Endodermal cell (in vitro differentiated cells): ENCODE measurements at regions not wholly inside any gene's neighbourhood (a gene's known extent, or its start where the extent isn't known, plus 50 kb on each side); places are given as distances from the start of the nearest gene placed in this dataset.

Source experiments
- DNase-seq: peaks from one replicate; pipeline ENCODE4 v3.0.0-alpha.2; 2017
- H3K27ac ChIP-seq: 2 replicates; pipeline ENCODE4 v1.5.1; 2013; ENCODE audit warnings: mild to moderate bottlenecking, low read depth, low read length, moderate library complexity
- H3K27me3 ChIP-seq: 2 replicates; pipeline ENCODE4 v1.6.1; 2013; ENCODE audit warnings: mild to moderate bottlenecking, low read length, moderate library complexity; ENCODE audit not compliant: insufficient read depth, control insufficient read depth, poor library complexity, severe bottlenecking
- H3K36me3 ChIP-seq: 2 replicates; pipeline ENCODE4 v1.7.0; 2013; ENCODE audit warnings: mild to moderate bottlenecking, low read length, moderate library complexity; ENCODE audit not compliant: control insufficient read depth, insufficient read depth
- H3K4me1 ChIP-seq: one replicate; pipeline ENCODE4 v1.7.0; 2013; ENCODE audit warnings: low read length; ENCODE audit not compliant: control insufficient read depth, insufficient read depth
- H3K4me3 ChIP-seq: 2 replicates; pipeline ENCODE4 v1.5.1; 2013; ENCODE audit warnings: mild to moderate bottlenecking, low read length, moderate library complexity
- H3K9ac ChIP-seq: 2 replicates; pipeline ENCODE4 v1.6.1; 2013; ENCODE audit warnings: mild to moderate bottlenecking, low read length, moderate library complexity; ENCODE audit not compliant: poor library complexity, severe bottlenecking; ENCODE audit errors: extremely low read depth
- H3K9me3 ChIP-seq: 2 replicates; pipeline ENCODE4 v1.6.1; 2013; ENCODE audit warnings: mild to moderate bottlenecking, low read length, moderate library complexity; ENCODE audit not compliant: control insufficient read depth
- H3K27ac Mint-ChIP-seq: 2 replicates; pipeline ENCODE4 v1.8.0; 2020; ENCODE audit warnings: mixed read lengths
- H3K27me3 Mint-ChIP-seq: 2 replicates; pipeline ENCODE4 v1.8.0; 2021; ENCODE audit warnings: mild to moderate bottlenecking, mixed read lengths; ENCODE audit not compliant: insufficient read depth
- H3K36me3 Mint-ChIP-seq: 2 replicates; pipeline ENCODE4 v1.8.0; 2020; ENCODE audit warnings: low read depth, mixed read lengths
- H3K4me1 Mint-ChIP-seq: 2 replicates; pipeline ENCODE4 v1.8.0; 2020; ENCODE audit warnings: mixed read lengths
- H3K4me3 Mint-ChIP-seq: 2 replicates; pipeline ENCODE4 v1.8.0; 2020; ENCODE audit warnings: mild to moderate bottlenecking, moderate library complexity, mixed read lengths
- H3K9me3 Mint-ChIP-seq: 2 replicates; pipeline ENCODE4 v1.8.0; 2020; ENCODE audit warnings: mild to moderate bottlenecking, mixed read lengths
- WGBS, 2 experiments: methylation state at CpG; one replicate each; pipeline versions ENCODE4 v1.1.5 to v1.1.7; 2013; ENCODE audit warnings: missing lambda C conversion rate in 2 of 2, mixed read lengths in 1 of 2; ENCODE audit not compliant: insufficient coverage in 1 of 2, insufficient read length in 1 of 2; 5-methylcytosine and 5-hydroxymethylcytosine counted together
- TF ChIP-seq, protein P1 (sequence below): fragments of 200-600 bp; sonication (generic); conservative IDR thresholded peaks from 2 replicates; pipeline ENCODE4 v1.5.0; 2021; ENCODE audit warnings: antibody characterized with exemption, mild to moderate bottlenecking

DNA sequence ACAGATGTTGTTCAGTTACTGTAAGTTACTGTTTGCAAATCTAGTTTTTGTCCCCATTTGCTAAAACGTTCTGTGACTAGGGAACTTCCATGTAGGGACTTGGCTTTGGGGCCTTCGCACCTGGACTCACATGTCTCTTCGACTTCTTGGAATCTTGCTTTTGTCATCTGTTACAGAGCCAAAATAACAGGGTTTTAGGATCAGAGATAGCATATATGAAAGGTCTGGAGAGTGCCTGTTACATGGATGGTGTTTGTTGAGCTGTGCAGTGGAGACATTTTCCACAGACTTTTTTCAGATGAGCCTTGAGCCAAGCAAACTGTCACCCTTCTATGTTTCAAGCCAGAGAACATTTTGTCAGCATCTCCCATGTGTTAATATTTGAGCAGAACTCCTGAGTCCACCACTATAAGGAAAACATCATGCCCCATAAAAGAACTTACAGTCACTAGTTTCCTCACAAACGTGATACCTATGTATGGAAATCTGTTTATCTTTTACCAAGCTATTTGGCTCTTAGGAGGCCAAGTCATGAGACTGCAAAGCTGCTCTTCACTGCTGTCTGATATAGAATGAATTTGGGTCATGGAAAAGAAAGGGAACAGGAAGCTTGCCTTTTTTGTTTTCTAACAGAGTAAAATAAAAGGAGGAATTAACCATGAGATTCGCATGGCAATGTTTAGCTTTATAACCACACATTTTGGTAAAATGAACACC lies 818.6 kb upstream of the IGFBP3 start:
- Histone ChIP-seq H3K27me3 (no peaks in the 10 kb centered on the region), H3K27ac (no peak overlapping the region), H3K36me3 (no peaks in the 10 kb centered on the region), H3K4me1 (no peaks in the 10 kb centered on the region), H3K9me3 (no peaks in the 10 kb centered on the region), H3K9ac (no peak overlapping the region), H3K4me3 (no peak overlapping the region)
- no peaks in the 10 kb centered on the region for H3K36me3 Mint-ChIP-seq
- no peaks in the 10 kb centered on the region for H3K27me3 Mint-ChIP-seq
- no peak for DNase-seq
- H3K27ac Mint-ChIP-seq = no peak overlapping the region
- no peaks in the 10 kb centered on the region for H3K9me3 Mint-ChIP-seq
- TF ChIP-seq, protein P1, sequence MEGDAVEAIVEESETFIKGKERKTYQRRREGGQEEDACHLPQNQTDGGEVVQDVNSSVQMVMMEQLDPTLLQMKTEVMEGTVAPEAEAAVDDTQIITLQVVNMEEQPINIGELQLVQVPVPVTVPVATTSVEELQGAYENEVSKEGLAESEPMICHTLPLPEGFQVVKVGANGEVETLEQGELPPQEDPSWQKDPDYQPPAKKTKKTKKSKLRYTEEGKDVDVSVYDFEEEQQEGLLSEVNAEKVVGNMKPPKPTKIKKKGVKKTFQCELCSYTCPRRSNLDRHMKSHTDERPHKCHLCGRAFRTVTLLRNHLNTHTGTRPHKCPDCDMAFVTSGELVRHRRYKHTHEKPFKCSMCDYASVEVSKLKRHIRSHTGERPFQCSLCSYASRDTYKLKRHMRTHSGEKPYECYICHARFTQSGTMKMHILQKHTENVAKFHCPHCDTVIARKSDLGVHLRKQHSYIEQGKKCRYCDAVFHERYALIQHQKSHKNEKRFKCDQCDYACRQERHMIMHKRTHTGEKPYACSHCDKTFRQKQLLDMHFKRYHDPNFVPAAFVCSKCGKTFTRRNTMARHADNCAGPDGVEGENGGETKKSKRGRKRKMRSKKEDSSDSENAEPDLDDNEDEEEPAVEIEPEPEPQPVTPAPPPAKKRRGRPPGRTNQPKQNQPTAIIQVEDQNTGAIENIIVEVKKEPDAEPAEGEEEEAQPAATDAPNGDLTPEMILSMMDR = no peak
- WGBS, 2 experiments = 92 to 97% methylated on average over 3 to 5 of the region's 5 CpGs
- no peaks in the 10 kb centered on the region for H3K4me1 Mint-ChIP-seq
- H3K4me3 Mint-ChIP-seq = no peak overlapping the region

DNA sequence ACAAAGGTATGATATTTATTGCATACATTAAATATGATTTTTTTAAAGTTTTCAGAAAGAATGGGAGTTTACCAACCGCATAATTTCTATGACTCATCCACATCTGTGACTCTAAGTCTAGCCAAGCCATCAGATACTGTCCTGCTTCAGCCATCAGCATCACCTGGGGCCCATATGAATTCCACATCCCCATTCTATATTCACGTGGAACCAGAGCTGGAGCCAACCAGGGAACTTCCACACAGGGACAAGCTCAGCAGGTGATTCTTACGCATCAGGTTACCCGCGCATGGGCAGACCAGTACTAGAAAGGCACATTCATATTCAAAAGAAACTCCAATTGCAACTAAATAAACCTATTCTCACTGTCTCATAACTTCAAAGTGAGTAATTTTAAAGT lies 817.7 kb upstream of the IGFBP3 start:
- H3K36me3 ChIP-seq = no peaks in the 10 kb centered on the region
- no peak overlapping the region for H3K27ac ChIP-seq
- Mint-ChIP-seq H3K27ac (no peak overlapping the region), H3K27me3 (no peaks in the 10 kb centered on the region), H3K4me1 (no peaks in the 10 kb centered on the region), H3K4me3 (no peak overlapping the region), H3K9me3 (peaks cover 4% of the 10 kb centered on the region), H3K36me3 (no peaks in the 10 kb centered on the region)
- no peaks in the 10 kb centered on the region for H3K9me3 ChIP-seq
- no peak overlapping the region for H3K9ac ChIP-seq
- TF ChIP-seq, protein P1 = no peak
- H3K4me1 ChIP-seq = no peaks in the 10 kb centered on the region
- DNase-seq = no peak
- H3K27me3 ChIP-seq = no peaks in the 10 kb centered on the region
- 40 to 79% methylated on average over 1 to 5 of the region's 5 CpGs for WGBS, 2 experiments
- H3K4me3 ChIP-seq = no peak overlapping the region

DNA sequence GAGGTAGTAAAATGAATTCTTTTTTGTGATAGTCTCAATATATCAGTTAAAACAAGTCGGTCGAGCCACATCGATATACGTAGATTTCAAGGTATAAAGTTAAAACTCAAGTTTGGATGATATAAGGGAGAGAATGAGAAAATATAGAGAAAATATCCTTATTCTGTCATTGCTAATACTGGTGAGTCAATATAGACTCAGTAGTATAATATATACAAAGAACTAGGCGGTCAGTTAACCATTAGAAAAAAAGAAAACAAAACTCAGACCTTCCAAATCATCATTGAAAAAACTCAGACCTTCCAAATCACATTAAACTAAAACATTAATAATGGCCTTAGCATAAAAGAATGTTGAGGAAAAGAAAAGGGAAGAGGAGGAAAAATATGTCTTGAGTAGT lies 817.1 kb upstream of the IGFBP3 start:
- Histone ChIP-seq H3K4me3 (no peak overlapping the region), H3K9ac (no peak overlapping the region), H3K27ac (no peak overlapping the region), H3K4me1 (no peaks in the 10 kb centered on the region), H3K36me3 (no peaks in the 10 kb centered on the region), H3K9me3 (no peaks in the 10 kb centered on the region), H3K27me3 (no peaks in the 10 kb centered on the region)
- H3K4me1 Mint-ChIP-seq = no peaks in the 10 kb centered on the region
- H3K27me3 Mint-ChIP-seq = no peaks in the 10 kb centered on the region
- no peak for DNase-seq
- no peaks in the 10 kb centered on the region for H3K36me3 Mint-ChIP-seq
- TF ChIP-seq, protein P1 = no peak
- WGBS, 2 experiments = 95 to 100% methylated on average over 3 to 4 of the region's 5 CpGs
- peaks cover 4% of the 10 kb centered on the region for H3K9me3 Mint-ChIP-seq
- no peak overlapping the region for H3K4me3 Mint-ChIP-seq
- no peak overlapping the region for H3K27ac Mint-ChIP-seq
